ENCODE measurements at regions not wholly inside any gene's neighbourhood (a gene's known extent, or its start where the extent isn't known, plus 50 kb on each side); places are given as distances from the start of the nearest gene placed in this dataset.

- Mint-ChIP-seq H3K4me3 (no peak overlapping the region), H3K4me1 (peaks cover 1 to 6% (median 2%) of the 10 kb centered on the region in 3 donors), H3K36me3 (peaks cover 0 to 1% of the 10 kb centered on the region in 2 donors), H3K27me3 (peaks cover 0 to 12% (median 3%) of the 10 kb centered on the region in 3 donors), H3K9me3 (peaks cover 0 to 5% (median 2%) of the 10 kb centered on the region in 7 donors), H3K27ac (no peak overlapping the region)
- DNase-seq (no peak), ATAC-seq (ENCODE audit: low read depth in 2 of 2) (no peak)
Measured at GRCh38 chr4:14193601-14194000, 566.1 kb upstream of the BOD1L1 start.

GRCh38 chr4:14196131-14196530 lies 568.6 kb upstream of the BOD1L1 start:
- DNase-seq (no peak), ATAC-seq (ENCODE audit: low read depth in 2 of 2) (no peak)
- Mint-ChIP-seq H3K27ac (no peak overlapping the region), H3K4me1 (peaks cover 0 to 3% (median 0%) of the 10 kb centered on the region in 3 donors), H3K9me3 (peaks cover 0 to 5% (median 0%) of the 10 kb centered on the region in 7 donors), H3K27me3 (peaks cover 0 to 12% (median 3%) of the 10 kb centered on the region in 3 donors), H3K36me3 (no peaks in the 10 kb centered on the region), H3K4me3 (no peak overlapping the region)

- ATAC-seq (ENCODE audit: low read depth in 2 of 2) (no peak), DNase-seq (no peak)
- Mint-ChIP-seq H3K4me3 (no peak overlapping the region), H3K9me3 (peaks cover 0 to 21% (median 12%) of the 10 kb centered on the region in 7 donors), H3K27me3 (peaks cover 0 to 8% (median 0%) of the 10 kb centered on the region in 3 donors), H3K36me3 (peaks cover 9 to 10% of the 10 kb centered on the region in 2 donors), H3K4me1 (no peaks in the 10 kb centered on the region), H3K27ac (no peak overlapping the region)
Measured at GRCh38 chr4:14215116-14215770, 587.7 kb upstream of the BOD1L1 start.

- Mint-ChIP-seq H3K27ac (no peak overlapping the region), H3K27me3 (peaks cover 0 to 8% (median 0%) of the 10 kb centered on the region in 3 donors), H3K36me3 (peaks cover 9 to 10% of the 10 kb centered on the region in 2 donors), H3K4me3 (no peak overlapping the region), H3K4me1 (no peaks in the 10 kb centered on the region), H3K9me3 (peaks cover 0 to 13% (median 9%) of the 10 kb centered on the region in 7 donors)
- ATAC-seq (ENCODE audit: low read depth in 2 of 2) = no peak
- no peak for DNase-seq
Measured at GRCh38 chr4:14217401-14217800, 589.9 kb upstream of the BOD1L1 start.

- no peak for ATAC-seq (ENCODE audit: low read depth in 2 of 2)
- Mint-ChIP-seq H3K27me3 (peaks cover 0 to 8% (median 0%) of the 10 kb centered on the region in 3 donors), H3K4me3 (no peak overlapping the region), H3K27ac (no peak overlapping the region), H3K9me3 (peaks cover 0 to 3% (median 0%) of the 10 kb centered on the region in 7 donors), H3K36me3 (peaks cover 0 to under 1% of the 10 kb centered on the region in 2 donors), H3K4me1 (no peaks in the 10 kb centered on the region)
- DNase-seq = no peak
Measured at GRCh38 chr4:14218641-14219040, 591.1 kb upstream of the BOD1L1 start.

- Mint-ChIP-seq H3K4me3 (no peak overlapping the region), H3K27ac (no peak overlapping the region), H3K27me3 (no peaks in the 10 kb centered on the region), H3K4me1 (no peaks in the 10 kb centered on the region), H3K36me3 (no peaks in the 10 kb centered on the region), H3K9me3 (peaks cover 0 to 2% (median 0%) of the 10 kb centered on the region in 7 donors)
- ATAC-seq (ENCODE audit: low read depth in 2 of 2) (no peak), DNase-seq (no peak)
Measured at GRCh38 chr4:14221176-14221575, 593.7 kb upstream of the BOD1L1 start.

- Mint-ChIP-seq H3K9me3 (peaks cover 0 to 2% (median 0%) of the 10 kb centered on the region in 7 donors), H3K4me1 (no peaks in the 10 kb centered on the region), H3K27ac (no peak overlapping the region), H3K36me3 (no peaks in the 10 kb centered on the region), H3K27me3 (no peaks in the 10 kb centered on the region), H3K4me3 (no peak overlapping the region)
- DNase-seq (no peak), ATAC-seq (ENCODE audit: low read depth in 2 of 2) (no peak)
Measured at GRCh38 chr4:14222377-14223029, 595.0 kb upstream of the BOD1L1 start.

- peaks cover 0 to 5% (median 0%) of the 10 kb centered on the region in 3 donors for H3K4me1 Mint-ChIP-seq
- ATAC-seq (ENCODE audit: low read depth in 2 of 2) (no peak), DNase-seq (no peak)
- H3K9me3 Mint-ChIP-seq = peaks cover 0 to 2% (median 0%) of the 10 kb centered on the region in 7 donors
- H3K27me3 Mint-ChIP-seq = no peaks in the 10 kb centered on the region
- H3K27ac Mint-ChIP-seq = no peak overlapping the region
- no peaks in the 10 kb centered on the region for H3K36me3 Mint-ChIP-seq
- no peak overlapping the region for H3K4me3 Mint-ChIP-seq
Measured at GRCh38 chr4:14223461-14223860, 595.9 kb upstream of the BOD1L1 start.

- no peak overlapping the region for H3K27ac Mint-ChIP-seq
- peaks cover 0 to 6% (median 0%) of the 10 kb centered on the region in 3 donors for H3K4me1 Mint-ChIP-seq
- H3K4me3 Mint-ChIP-seq = no peak overlapping the region
- no peaks in the 10 kb centered on the region for H3K9me3 Mint-ChIP-seq
- H3K27me3 Mint-ChIP-seq = no peaks in the 10 kb centered on the region
- ATAC-seq (ENCODE audit: low read depth in 2 of 2) (no peak), DNase-seq (no peak)
- H3K36me3 Mint-ChIP-seq = no peaks in the 10 kb centered on the region
Measured at GRCh38 chr4:14225688-14226207, 598.2 kb upstream of the BOD1L1 start.

- DNase-seq (no peak), ATAC-seq (ENCODE audit: low read depth in 2 of 2) (no peak)
- no peaks in the 10 kb centered on the region for H3K9me3 Mint-ChIP-seq
- H3K4me3 Mint-ChIP-seq = no peak overlapping the region
- H3K4me1 Mint-ChIP-seq = peaks cover 0 to 5% (median 0%) of the 10 kb centered on the region in 3 donors
- no peaks in the 10 kb centered on the region for H3K36me3 Mint-ChIP-seq
- H3K27me3 Mint-ChIP-seq = peaks cover 0 to 6% (median 0%) of the 10 kb centered on the region in 3 donors
- no peak overlapping the region for H3K27ac Mint-ChIP-seq
Measured at GRCh38 chr4:14233126-14233525, 605.6 kb upstream of the BOD1L1 start.

GRCh38 chr4:14234307-14234706 lies 606.8 kb upstream of the BOD1L1 start:
- Mint-ChIP-seq H3K36me3 (no peaks in the 10 kb centered on the region), H3K4me3 (no peak overlapping the region), H3K27me3 (peaks cover 0 to 6% (median 0%) of the 10 kb centered on the region in 3 donors), H3K4me1 (no peaks in the 10 kb centered on the region), H3K27ac (no peak overlapping the region), H3K9me3 (no peaks in the 10 kb centered on the region)
- DNase-seq (no peak), ATAC-seq (ENCODE audit: low read depth in 2 of 2) (no peak)

- no peak for ATAC-seq (ENCODE audit: low read depth in 2 of 2)
- Mint-ChIP-seq H3K4me3 (no peak overlapping the region), H3K27ac (no peak overlapping the region), H3K36me3 (no peaks in the 10 kb centered on the region), H3K9me3 (peaks cover 0 to 5% (median 3%) of the 10 kb centered on the region in 7 donors), H3K4me1 (no peaks in the 10 kb centered on the region), H3K27me3 (peaks cover 0 to 6% (median 0%) of the 10 kb centered on the region in 3 donors)
- no peak for DNase-seq
Measured at GRCh38 chr4:14236359-14236758, 608.8 kb upstream of the BOD1L1 start.

GRCh38 chr4:14237911-14238310 lies 610.4 kb upstream of the BOD1L1 start:
- no peak overlapping the region for H3K4me3 Mint-ChIP-seq
- no peaks in the 10 kb centered on the region for H3K4me1 Mint-ChIP-seq
- no peak for DNase-seq
- no peak overlapping the region for H3K27ac Mint-ChIP-seq
- no peak for ATAC-seq (ENCODE audit: low read depth in 2 of 2)
- peaks cover 0 to 5% (median 3%) of the 10 kb centered on the region in 7 donors for H3K9me3 Mint-ChIP-seq
- H3K27me3 Mint-ChIP-seq = peaks cover 0 to 6% (median 0%) of the 10 kb centered on the region in 3 donors
- H3K36me3 Mint-ChIP-seq = no peaks in the 10 kb centered on the region

- Mint-ChIP-seq H3K27me3 (no peaks in the 10 kb centered on the region), H3K4me1 (peaks cover 0 to 5% (median 0%) of the 10 kb centered on the region in 3 donors), H3K27ac (no peak overlapping the region), H3K9me3 (peaks cover 0 to 5% (median 3%) of the 10 kb centered on the region in 7 donors), H3K36me3 (no peaks in the 10 kb centered on the region), H3K4me3 (no peak overlapping the region)
- ATAC-seq (ENCODE audit: low read depth in 2 of 2) (no peak), DNase-seq (no peak)
Measured at GRCh38 chr4:14241574-14241973, 614.0 kb upstream of the BOD1L1 start.

Data from naive B cell (primary cell).